ENCODE measurements at regions not wholly inside any gene's neighbourhood (a gene's known extent, or its start where the extent isn't known, plus 50 kb on each side); places are given as distances from the start of the nearest gene placed in this dataset.

DNA sequence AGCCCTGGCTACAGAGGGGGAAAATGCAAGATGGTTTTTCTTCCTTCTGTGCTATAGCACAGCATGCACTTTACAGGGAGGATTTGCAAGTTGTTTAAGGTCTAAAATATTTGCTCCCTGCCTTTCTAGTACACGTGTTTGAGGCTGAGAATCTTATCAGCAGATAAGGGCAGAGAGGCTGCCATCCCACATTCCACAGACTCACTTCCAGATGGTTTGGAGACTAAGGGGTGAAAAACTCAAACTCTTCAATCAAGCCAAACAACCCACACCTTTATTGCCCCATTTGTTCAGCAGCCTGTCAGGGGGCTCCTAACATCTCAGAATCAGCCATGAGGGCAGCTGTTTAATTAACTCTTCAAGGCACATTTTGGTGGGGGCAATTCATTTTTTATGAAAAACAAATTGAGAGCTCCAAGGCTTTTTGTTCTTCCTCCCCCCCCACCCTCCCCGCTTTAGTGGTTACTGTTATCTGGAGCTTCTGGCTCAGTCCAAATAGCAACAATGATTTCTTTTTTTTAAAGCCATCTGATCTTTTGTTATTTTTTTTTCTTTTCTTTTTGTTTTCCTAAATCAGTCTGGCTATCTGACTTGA lies 242.6 kb upstream of the NT5C1B start:
- in situ Hi-C loops (cut with MboI; ENCODE audit: low pct_unique_long_range_greater_than_20kb, low sequenced_read_pairs): no loop called here
- no peak for DNase-seq

DNA sequence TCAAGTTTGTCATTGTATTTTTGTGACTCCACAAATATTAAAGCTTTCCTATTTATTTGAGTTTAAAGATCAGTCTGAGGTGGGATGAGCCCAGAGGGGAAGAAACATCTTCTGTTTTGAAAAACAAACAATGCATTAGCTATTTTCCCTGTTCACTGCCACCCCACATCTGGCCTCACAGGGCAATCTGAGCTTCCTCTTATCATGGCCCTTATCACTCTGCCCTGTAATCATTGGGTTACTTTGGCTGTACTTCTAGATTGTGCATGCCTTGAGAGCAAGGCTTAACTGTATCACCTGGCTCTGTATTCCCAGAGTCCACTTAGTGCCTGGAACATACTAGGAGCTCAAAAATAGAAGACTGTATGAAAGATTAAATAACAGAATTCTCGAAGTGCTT lies 241.6 kb upstream of the NT5C1B start:
- DNase-seq: no peak
- in situ Hi-C loops (cut with MboI; ENCODE audit: low pct_unique_long_range_greater_than_20kb, low sequenced_read_pairs): no loop called here

DNA sequence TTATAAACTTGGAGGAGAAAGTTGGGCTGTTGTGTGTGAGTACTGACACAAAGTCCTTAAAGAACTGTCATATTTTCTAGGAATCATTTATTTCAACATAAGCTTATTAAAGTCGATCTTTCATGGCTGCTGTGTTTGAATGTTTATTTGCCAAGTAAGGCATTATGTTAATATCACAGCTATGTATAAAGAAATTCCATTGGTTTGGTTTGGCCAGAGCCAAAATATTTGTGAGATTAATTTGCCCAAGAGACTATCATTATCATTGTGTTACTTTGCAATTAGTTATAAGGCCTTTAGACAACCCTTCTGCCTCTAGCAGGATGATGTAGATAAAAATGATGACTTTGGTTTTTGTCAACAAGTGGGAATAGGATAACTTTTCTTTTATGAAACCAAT lies 240.6 kb upstream of the NT5C1B start:
- no peak for DNase-seq
- in situ Hi-C loops (cut with MboI; ENCODE audit: low pct_unique_long_range_greater_than_20kb, low sequenced_read_pairs): no loop called here

DNA sequence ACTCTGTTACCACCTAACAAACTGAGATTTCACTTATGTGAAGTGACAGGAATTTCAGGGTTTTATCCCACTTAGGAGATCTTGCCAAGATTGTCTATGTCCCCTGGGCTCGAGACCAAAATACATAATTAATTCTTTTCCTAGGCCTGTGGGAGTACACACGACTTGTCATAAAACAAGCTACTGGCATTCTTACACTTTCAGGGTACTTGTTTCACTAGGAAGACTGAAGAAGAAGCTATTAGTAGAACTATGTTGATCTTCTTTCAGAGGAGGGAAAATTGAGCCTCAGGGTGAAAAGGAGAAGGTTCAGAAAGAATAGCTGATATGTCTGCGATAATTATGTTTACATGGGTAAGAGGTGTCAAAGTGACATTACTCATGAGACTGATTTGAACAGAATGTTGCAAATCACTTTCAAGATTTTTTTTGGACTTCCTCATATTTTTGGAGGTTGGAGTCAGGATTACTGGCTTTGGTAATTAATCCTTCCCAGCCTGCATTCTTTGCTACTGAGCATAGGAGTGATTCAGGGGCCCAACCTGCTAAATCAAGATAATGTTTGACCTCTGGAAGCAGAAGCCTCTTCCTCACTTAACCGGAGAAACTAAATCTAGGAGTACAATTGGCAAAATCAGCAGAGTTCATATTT lies 240.0 kb upstream of the NT5C1B start:
- no peak for DNase-seq
- in situ Hi-C loops (cut with MboI; ENCODE audit: low pct_unique_long_range_greater_than_20kb, low sequenced_read_pairs): no loop called here

DNA sequence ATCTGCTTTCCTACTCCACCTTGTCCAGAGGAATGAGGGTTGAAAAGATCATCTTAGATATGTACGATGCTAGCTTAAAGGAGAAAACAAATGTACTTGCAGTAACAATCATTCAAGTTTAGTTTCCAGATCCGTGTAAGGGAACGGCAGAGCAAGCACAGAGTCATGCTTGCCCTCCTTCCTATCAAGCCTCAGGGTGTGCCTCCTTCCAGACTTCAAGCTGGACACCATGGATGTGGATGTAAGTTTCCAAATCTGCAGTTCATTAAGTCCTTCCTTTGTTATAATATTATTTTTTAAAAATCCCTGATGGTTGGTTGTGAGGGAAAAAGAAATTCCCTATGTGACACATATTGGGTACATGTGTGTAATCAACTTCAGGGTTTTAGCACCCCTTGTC lies 238.9 kb upstream of the NT5C1B start:
- DNase-seq: no peak
- in situ Hi-C loops (cut with MboI; ENCODE audit: low pct_unique_long_range_greater_than_20kb, low sequenced_read_pairs): no loop called here

DNA sequence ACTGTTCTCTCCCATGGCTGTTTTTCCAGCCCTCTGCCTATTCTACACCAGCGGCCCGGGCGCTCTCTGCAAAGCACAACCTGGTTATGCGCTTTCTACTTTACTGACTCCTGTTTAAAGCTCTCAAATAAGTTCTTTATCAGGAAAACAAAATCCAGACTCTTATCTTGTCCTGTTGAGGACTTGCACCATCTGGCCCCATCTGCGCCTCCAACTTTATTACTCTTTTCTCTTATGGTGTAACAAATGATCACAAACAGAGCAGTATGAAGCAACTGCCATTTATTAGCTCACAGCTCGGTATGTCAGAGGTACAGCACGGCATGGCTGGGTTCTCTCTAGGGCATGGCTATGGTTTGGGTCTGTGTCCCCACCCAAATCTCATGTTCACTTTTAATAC lies 236.5 kb upstream of the NT5C1B start:
- DNase-seq: no peak
- in situ Hi-C loops (cut with MboI; ENCODE audit: low pct_unique_long_range_greater_than_20kb, low sequenced_read_pairs): no loop called here

DNA sequence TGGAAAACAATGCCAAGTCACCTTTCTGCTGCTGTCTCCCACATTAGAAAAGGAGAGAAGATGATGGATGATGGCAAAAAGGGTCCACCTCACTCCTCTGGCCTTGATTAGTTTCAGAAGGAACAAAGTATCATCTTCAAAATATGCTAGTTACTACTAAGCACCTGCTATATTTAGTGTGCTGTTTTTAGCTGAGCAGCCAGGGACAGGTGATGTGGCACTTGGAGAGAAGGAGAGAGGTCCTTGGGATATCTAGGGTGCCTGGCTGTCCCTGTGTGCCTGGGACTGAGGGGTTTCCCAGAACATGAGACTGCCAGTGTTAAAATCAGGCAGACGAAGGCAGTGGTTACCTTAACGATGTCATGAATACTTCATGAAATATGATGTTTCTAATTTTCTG lies 235.5 kb upstream of the NT5C1B start:
- DNase-seq: no peak
- in situ Hi-C loops (cut with MboI; ENCODE audit: low pct_unique_long_range_greater_than_20kb, low sequenced_read_pairs): no loop called here

DNA sequence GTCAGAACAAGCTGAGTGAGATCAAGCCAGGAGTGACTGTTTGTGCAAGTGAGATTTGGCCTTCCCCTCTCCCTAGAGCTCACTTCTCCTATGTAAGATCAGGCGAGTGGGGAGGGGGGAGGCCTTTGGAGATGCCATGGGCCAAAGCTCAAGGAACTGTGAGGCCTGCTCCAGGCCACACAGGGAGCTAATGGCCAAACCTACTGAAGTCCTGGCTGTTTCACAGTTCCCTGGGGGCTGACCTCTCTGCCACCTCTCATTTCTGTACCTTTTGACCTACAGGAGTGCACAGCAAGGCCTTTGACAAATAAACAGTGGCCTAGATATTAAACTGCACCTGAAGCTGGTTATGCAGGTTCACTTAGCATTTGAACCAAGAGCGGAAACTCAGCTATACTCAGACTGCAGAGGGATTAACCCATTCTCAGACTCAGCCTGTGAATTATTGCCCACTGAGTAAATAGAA lies 235.0 kb upstream of the NT5C1B start:
- in situ Hi-C loops (cut with MboI; ENCODE audit: low pct_unique_long_range_greater_than_20kb, low sequenced_read_pairs): no loop called here
- no peak for DNase-seq

DNA sequence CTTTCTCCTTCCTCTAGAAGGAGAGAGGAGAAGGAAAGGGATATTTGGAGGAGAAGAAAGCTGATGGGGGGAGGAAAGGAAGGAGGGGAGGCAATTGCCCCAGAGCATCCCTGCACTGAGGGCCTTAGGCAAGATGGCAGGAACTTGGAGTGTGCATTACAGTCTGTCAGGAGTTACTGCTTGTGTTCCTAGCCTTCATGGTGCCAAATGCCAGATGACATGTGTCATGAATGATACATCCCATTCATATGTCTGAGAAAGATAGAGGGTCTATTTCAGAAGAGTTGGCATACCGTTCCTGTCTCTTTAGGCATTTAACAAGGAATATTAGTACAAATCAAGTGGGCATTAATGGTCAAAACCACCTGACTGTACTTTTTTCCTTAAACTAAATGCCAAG lies 232.1 kb upstream of the NT5C1B start:
- in situ Hi-C loops (cut with MboI; ENCODE audit: low pct_unique_long_range_greater_than_20kb, low sequenced_read_pairs): no loop called here
- DNase-seq: no peak

DNA sequence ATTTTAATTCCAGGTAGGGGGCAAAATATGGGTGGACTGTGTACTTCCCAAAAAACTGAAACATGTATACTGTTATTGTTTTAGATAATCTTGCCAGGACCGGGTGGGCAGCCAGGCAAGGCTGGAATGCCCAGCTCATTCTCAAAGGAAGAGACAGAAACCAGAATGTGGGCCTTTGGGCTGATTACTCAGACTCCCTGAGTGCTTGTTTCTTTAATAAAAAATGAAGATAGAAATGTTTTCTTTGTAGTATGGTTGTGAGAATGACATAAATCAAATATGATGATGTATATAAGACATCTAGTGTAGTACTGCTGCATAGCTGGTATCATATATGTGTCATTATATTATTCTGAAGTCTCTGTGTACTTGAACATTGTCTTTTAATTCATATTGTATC lies 231.6 kb upstream of the NT5C1B start:
- DNase-seq: no peak
- in situ Hi-C loops (cut with MboI; ENCODE audit: low pct_unique_long_range_greater_than_20kb, low sequenced_read_pairs): no loop called here

DNA sequence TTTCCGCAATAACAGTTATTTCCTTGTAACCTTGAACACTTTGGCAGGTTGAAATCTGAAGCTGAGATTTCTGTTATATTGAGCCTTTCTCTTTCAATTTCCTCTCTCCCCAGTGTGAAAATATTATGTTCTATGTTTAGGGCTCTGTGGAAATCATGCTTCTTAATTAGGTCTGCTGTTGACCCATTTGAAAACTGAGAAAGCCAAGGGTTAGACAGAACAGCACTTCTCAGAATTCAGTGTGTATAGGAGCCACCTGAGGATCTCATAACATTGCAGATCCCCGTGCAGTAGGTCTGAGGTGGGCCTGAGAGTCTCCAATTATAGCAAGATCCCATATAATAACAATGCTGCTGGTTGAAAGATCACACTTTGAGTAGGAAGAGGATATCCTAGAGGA lies 230.2 kb upstream of the NT5C1B start:
- in situ Hi-C loops (cut with MboI; ENCODE audit: low pct_unique_long_range_greater_than_20kb, low sequenced_read_pairs): no loop called here
- DNase-seq: no peak

DNA sequence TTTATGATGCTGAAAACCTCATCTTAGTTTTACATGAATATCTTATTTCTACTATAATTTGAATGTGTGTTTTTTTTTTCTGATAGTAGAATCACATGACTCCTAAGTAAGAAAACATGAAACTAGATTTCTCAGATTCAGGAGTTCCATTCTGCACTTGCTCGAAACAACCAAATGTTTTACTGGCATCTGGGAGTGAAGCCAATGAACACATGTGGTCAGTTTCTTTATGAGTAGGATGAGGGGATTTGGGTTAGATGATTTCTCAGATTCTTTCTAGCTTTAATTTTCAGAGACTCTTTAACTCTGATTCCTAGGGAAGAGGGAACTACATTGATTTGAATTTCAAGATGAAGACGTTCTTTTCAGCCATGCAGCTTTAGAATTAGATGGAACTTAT lies 225.0 kb upstream of the NT5C1B start:
- no peak for DNase-seq
- in situ Hi-C loops (cut with MboI; ENCODE audit: low pct_unique_long_range_greater_than_20kb, low sequenced_read_pairs): no loop called here

DNA sequence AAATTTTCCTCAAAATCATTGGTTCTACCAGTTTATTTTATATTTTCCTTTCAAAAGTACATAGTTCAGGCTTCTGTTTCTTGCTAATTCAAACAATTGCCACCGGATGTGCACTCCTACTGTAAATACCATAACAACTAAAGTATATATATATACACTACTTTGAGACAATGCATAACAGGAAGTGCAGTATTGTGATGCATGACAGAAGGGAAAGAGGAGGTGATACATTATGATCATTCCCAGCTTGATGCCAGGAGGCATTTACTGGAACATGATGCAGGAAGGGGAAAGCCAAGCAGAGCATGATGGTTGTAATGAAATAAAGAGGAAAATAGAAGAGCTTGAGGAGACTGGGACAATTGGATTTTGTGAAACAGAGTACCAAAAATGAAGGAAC lies 215.2 kb upstream of the NT5C1B start:
- no peak for DNase-seq
- in situ Hi-C loops (cut with MboI; ENCODE audit: low pct_unique_long_range_greater_than_20kb, low sequenced_read_pairs): no loop called here

DNA sequence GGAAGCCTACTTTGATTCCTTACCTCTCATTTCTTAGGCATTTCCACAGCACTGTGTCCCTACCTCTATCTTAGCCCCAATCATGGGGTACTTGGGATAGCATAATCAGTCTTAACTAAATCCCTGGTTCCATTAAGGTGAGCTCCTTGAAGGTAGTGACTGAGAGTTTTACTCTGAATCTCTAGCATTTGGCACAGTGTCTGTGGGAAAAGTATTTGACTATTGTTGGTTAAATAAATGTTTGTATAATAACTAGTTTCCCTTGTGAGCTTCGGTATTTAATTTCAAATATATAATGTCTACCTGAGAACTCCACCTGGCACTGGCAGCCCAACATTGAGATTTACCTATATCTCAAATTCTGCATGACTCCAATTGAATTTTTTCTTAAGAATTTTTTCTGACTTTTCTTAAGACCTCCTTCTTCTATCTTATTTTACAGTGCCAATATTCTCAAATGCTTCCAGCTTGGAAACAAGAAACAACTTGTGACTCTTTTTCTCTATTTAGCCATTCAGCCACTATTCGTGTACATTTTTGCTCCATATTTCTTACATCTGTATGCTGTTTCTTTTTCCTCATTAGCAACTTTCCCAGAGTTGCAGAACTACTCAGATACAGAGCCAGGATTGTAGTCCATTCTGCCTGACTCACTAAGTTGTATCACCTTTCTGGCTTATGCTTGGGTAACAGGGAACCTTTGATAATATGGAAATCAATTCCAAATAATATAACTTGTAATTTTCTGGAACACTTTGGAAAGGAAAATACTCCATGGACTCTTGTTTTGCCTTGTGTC lies 214.0 kb upstream of the NT5C1B start:
- no peak for DNase-seq
- in situ Hi-C loops (cut with MboI; ENCODE audit: low pct_unique_long_range_greater_than_20kb, low sequenced_read_pairs): no loop called here

DNA sequence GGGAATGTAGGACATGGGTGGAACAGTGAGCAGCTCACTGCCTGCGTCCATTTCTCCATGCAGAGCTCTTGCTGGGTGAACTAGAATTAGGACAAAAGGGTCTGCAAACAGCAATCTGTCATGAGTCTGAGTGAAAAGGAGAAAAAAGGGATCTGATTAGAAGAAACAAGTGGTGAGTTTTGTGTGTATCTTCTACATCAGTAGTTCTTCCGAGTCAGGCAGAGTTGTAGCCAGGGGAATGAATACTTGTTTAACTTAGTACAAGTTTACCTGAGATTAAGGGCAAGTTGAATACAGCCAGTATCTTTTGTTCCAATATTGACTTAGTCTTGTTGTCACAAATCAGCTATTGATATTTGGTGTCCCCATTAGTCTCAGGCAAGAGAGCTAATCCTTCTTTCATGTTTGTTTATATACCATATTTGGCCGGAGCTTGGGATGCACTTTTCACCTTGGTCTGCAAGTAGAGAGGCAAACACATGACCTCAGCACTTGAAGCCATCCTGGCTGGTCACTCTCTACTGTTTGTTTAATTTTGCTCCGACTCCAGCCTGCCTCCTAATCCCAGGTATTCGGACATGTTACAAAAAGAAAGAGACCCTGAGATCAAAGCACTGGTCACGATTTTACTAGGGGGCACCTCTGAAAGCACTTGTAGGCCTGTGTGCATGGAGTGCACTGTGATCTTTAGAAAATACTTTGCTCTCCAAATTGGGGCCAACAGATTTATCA lies 211.0 kb upstream of the NT5C1B start:
- in situ Hi-C loops (cut with MboI; ENCODE audit: low pct_unique_long_range_greater_than_20kb, low sequenced_read_pairs): no loop called here
- no peak for DNase-seq

DNA sequence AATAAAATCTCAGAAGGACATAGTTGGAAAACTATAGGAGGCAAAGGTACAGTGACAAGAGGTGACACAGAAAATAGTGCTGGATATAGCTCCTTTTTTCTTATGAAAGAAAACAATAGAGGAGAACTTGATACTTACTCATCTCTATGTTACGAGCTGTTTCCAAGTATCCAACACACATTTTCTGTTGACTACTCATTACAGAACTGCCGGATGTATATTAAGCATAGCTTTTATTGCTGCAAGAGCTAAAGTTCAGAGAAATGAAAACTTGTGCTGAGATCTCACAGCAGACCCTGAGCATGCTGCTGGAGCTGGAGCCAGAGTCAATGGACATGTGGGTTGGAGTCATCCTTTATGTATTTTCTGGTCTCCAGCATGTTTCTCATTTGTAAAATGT lies 210.0 kb upstream of the NT5C1B start:
- in situ Hi-C loops (cut with MboI; ENCODE audit: low pct_unique_long_range_greater_than_20kb, low sequenced_read_pairs): no loop called here
- no peak for DNase-seq

DNA sequence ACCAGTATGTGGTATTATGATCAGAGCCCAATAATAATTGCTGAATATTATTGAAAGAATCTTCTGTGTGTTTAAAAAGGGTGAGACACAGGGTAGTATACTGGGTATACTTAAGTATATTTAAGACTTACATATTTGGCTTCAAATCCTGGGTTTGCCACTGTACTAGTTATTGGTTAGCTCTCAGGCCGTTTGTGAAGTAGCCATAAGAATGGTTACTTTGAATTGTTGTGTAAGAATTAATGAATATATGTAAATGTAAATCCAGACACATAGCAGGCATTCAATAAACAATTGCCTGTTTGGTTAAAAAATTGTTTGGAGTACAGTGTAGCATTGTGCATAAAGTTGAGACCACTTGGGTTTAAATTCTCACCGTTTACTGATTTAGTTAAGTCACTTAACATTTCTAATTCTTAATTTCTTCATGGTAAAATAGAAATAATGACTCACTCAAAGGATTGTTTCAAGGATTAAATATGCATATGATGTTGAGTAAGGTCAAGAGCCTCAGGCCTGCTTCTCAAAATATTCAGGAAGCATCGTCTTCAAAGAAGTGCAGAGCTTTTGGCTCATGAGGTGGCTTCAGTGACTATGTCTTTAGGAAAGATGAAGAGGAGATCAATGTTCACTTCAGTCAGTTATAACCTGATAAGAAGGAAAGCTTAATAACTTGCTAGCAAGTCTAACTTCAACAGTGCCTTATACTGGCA lies 207.9 kb upstream of the NT5C1B start:
- DNase-seq: no peak
- in situ Hi-C loops (cut with MboI; ENCODE audit: low pct_unique_long_range_greater_than_20kb, low sequenced_read_pairs): no loop called here

DNA sequence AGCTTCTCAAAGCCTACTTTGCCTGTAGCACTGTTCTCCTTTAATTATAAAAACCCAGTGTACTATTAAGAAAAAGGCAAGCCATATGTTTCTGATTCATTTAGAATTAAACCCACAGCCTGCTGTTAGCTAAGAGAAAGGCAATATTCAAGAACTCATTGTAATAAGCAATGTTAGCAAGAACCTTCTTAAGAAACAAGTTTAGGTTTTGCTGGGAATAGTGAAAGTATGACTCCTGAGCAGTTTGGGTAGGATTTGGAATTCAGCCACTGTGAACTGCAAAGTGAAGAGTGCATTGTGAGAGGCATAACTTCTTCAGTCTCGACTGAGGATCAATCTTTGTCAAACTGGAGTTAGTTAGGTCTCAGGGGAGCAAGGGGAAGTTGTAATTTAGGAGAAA lies 206.5 kb upstream of the NT5C1B start:
- DNase-seq: no peak
- in situ Hi-C loops (cut with MboI; ENCODE audit: low pct_unique_long_range_greater_than_20kb, low sequenced_read_pairs): no loop called here

DNA sequence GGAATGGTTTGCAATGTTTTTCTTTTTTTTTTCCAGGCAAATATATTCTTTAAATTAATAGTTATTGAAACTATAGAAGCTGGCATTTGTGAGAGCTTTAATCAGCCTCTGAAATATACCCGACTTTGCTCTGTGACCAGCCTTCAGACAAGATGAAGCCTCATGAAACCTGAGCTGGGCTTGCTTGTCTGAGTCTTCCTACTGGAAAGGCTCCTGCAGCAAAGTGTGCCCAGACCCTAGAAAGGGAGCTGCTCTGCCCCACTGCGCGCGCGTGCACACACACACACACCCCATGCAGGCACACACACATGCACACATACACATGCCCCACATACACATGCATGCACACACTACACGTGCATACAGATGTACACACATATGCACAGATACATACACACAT lies 203.3 kb upstream of the NT5C1B start:
- no peak for DNase-seq
- in situ Hi-C loops (cut with MboI; ENCODE audit: low pct_unique_long_range_greater_than_20kb, low sequenced_read_pairs): no loop called here

All from KBM-7 (cell line).